ENCODE measurements at regions not wholly inside any gene's neighbourhood (a gene's known extent, or its start where the extent isn't known, plus 50 kb on each side); places are given as distances from the start of the nearest gene placed in this dataset.

- no peak for DNase-seq (ENCODE audit: low spot score)
- Histone ChIP-seq H3K27me3 (replicated peaks; ENCODE audit: insufficient read depth) (no peaks in the 10 kb centered on the region), H3K27ac (no peak overlapping the region), H3K4me1 (replicated peaks) (no peaks in the 10 kb centered on the region), H3K9me3 (no peaks in the 10 kb centered on the region), H3K36me3 (no peaks in the 10 kb centered on the region), H3K4me3 (no peak overlapping the region)
- TF ChIP-seq POLR2AphosphoS5 (IDR thresholded peaks at IDR 0.05): no peak
- no peak for TF ChIP-seq CTCF (IDR thresholded peaks at IDR 0.05)
- TF ChIP-seq POLR2A (IDR thresholded peaks at IDR 0.05): no peak
- intact Hi-C loops (cut with DNase I): no loop called here
- WGBS: 90% methylated on average over 2 of the region's 2 CpGs
Measured at GRCh38 chr12:107366322-107366721, 273.0 kb upstream of the CRY1 start.

DNA sequence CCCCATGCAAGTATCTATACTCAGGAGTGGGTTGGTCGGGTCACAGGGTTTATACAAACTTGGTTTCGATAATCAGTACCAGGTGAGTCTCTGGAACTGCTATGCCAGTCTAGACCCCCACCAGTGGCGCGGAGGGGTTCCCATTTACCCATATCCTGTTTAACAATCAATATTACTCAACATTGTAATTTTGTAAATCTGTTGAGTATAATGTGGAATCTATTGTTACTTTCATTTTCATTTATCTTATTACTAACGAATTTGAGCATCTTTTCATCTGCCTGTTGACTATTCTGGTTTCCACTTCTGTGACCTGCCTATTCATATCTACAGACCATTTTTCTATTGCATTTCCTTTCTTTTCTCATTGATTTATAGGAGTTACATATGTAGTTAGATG lies 275.2 kb upstream of the CRY1 start:
- DNase-seq (ENCODE audit: low spot score): no peak
- no peaks in the 10 kb centered on the region for H3K36me3 ChIP-seq
- no peak overlapping the region for H3K27ac ChIP-seq
- H3K4me3 ChIP-seq: no peak overlapping the region
- TF ChIP-seq POLR2AphosphoS5 (IDR thresholded peaks at IDR 0.05) (no peak), POLR2A (IDR thresholded peaks at IDR 0.05) (no peak), CTCF (IDR thresholded peaks at IDR 0.05) (no peak)
- H3K4me1 ChIP-seq (replicated peaks): no peaks in the 10 kb centered on the region
- H3K9me3 ChIP-seq: no peaks in the 10 kb centered on the region
- intact Hi-C loops (cut with DNase I): no loop called here
- WGBS: 79% methylated on average over 5 of the region's 5 CpGs
- no peaks in the 10 kb centered on the region for H3K27me3 ChIP-seq (replicated peaks; ENCODE audit: insufficient read depth)

GRCh38 chr12:107369006-107369405 lies 275.7 kb upstream of the CRY1 start:
- no peaks in the 10 kb centered on the region for H3K9me3 ChIP-seq
- no peak overlapping the region for H3K4me3 ChIP-seq
- DNase-seq (ENCODE audit: low spot score): no peak
- intact Hi-C loops (cut with DNase I): no loop called here
- no peaks in the 10 kb centered on the region for H3K36me3 ChIP-seq
- TF ChIP-seq CTCF (IDR thresholded peaks at IDR 0.05) (no peak), POLR2AphosphoS5 (IDR thresholded peaks at IDR 0.05) (no peak), POLR2A (IDR thresholded peaks at IDR 0.05) (no peak)
- WGBS: 54% methylated on average over 2 of the region's 2 CpGs
- no peaks in the 10 kb centered on the region for H3K4me1 ChIP-seq (replicated peaks)
- H3K27me3 ChIP-seq (replicated peaks; ENCODE audit: insufficient read depth): no peaks in the 10 kb centered on the region
- no peak overlapping the region for H3K27ac ChIP-seq

DNA sequence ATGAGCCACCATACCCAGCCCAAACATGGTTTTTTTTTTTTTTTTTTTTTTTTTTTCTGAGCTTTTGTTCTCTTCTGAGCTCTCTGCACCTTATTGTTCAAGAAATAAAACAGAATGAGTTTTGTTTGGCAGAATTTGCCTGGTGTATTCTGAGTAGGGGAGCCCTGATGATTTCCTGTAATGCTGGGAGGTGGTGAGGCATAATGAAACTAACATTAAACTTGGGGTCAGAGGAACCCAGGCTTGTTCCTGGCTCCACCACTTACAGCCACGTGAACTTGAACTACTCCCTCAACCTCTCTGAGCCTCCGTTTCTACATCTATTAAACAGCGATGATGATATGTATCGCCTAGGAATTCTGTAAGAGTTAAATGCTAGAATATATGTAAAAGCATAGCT lies 276.3 kb upstream of the CRY1 start:
- intact Hi-C loops (cut with DNase I): no loop called here
- 85% methylated on average over 4 of the region's 4 CpGs for WGBS
- H3K36me3 ChIP-seq: no peaks in the 10 kb centered on the region
- no peak overlapping the region for H3K27ac ChIP-seq
- H3K4me1 ChIP-seq (replicated peaks): no peaks in the 10 kb centered on the region
- no peak overlapping the region for H3K4me3 ChIP-seq
- H3K9me3 ChIP-seq: no peaks in the 10 kb centered on the region
- TF ChIP-seq POLR2AphosphoS5 (IDR thresholded peaks at IDR 0.05): no peak
- TF ChIP-seq CTCF (IDR thresholded peaks at IDR 0.05): no peak
- no peak for TF ChIP-seq POLR2A (IDR thresholded peaks at IDR 0.05)
- H3K27me3 ChIP-seq (replicated peaks; ENCODE audit: insufficient read depth): no peaks in the 10 kb centered on the region
- no peak for DNase-seq (ENCODE audit: low spot score)

DNA sequence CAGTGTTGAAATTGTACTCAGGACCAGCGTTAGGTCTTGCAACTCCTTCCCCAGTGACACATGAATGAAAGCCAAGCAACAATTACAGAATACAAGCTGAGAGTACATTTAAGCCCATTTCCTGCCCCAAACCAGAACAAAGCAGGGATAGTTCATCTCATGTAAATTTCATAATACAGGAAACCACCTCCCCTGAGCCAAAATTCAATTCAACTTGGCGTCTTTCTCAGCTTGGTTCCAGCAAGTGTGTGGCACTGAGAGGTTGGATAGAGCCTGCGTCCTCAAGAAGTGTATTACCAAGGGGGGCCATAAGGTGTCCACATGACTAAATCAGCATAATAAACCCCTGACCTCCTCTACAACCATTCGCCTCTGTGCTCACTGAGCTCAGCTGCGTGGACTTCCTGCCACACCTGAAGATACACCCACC lies 278.9 kb upstream of the CRY1 start:
- Histone ChIP-seq H3K4me3 (no peak overlapping the region), H3K4me1 (replicated peaks) (no peaks in the 10 kb centered on the region), H3K27me3 (replicated peaks; ENCODE audit: insufficient read depth) (no peaks in the 10 kb centered on the region), H3K9me3 (no peaks in the 10 kb centered on the region), H3K36me3 (no peaks in the 10 kb centered on the region), H3K27ac (no peak overlapping the region)
- no peak for DNase-seq (ENCODE audit: low spot score)
- 71% methylated on average over 5 of the region's 5 CpGs for WGBS
- intact Hi-C loops (cut with DNase I): no loop called here
- TF ChIP-seq CTCF (IDR thresholded peaks at IDR 0.05) (no peak), POLR2AphosphoS5 (IDR thresholded peaks at IDR 0.05) (no peak), POLR2A (IDR thresholded peaks at IDR 0.05) (no peak)
